Trophoblast cell (in vitro differentiated cells and primary cell): ENCODE measurements at regions not wholly inside any gene's neighbourhood (a gene's known extent, or its start where the extent isn't known, plus 50 kb on each side); places are given as distances from the start of the nearest gene placed in this dataset.
A peak's percentile ranks its signal among the peaks of the same experiment; 100 is the strongest.

Experiments used
- DNase-seq, 2 donors: peaks; one replicate each; pipeline ENCODE4 v3.0.0-alpha.2; 2016
- H2AFZ ChIP-seq: 2 replicates; pipeline ENCODE4 v1.6.1; 2013; ENCODE audit warnings: low read length, moderate library complexity, mild to moderate bottlenecking; ENCODE audit not compliant: insufficient read depth, poor library complexity
- H2AK5ac ChIP-seq: 2 replicates; pipeline ENCODE4 v1.6.1; 2013; ENCODE audit warnings: mild to moderate bottlenecking, low read length
- H2BK120ac ChIP-seq: 2 replicates; pipeline ENCODE4 v1.6.1; 2013; ENCODE audit warnings: low read length, mild to moderate bottlenecking, moderate library complexity; ENCODE audit not compliant: insufficient read depth, poor library complexity
- H2BK12ac ChIP-seq: 2 replicates; pipeline ENCODE4 v1.6.1; 2013; ENCODE audit warnings: mild to moderate bottlenecking, low read length, moderate library complexity
- H2BK5ac ChIP-seq: 2 replicates; pipeline ENCODE4 v1.6.1; 2013; ENCODE audit warnings: low read length, low read depth, moderate library complexity, mild to moderate bottlenecking; ENCODE audit not compliant: poor library complexity
- H3K14ac ChIP-seq: 2 replicates; pipeline ENCODE4 v1.6.1; 2013; ENCODE audit warnings: mild to moderate bottlenecking, low read length
- H3K18ac ChIP-seq: 2 replicates; pipeline ENCODE4 v1.6.1; 2013; ENCODE audit warnings: mild to moderate bottlenecking, low read length
- H3K23ac ChIP-seq: 2 replicates; pipeline ENCODE4 v1.6.1; 2013; ENCODE audit warnings: low read length
- H3K27ac ChIP-seq: 2 replicates; pipeline ENCODE4 v1.5.1; 2013; ENCODE audit warnings: low read depth, mild to moderate bottlenecking, inconsistent platforms, low read length, moderate library complexity
- H3K27me3 ChIP-seq: 2 replicates; pipeline ENCODE4 v1.6.1; 2013; ENCODE audit warnings: inconsistent platforms, mild to moderate bottlenecking, low read length, moderate library complexity; ENCODE audit not compliant: insufficient read depth
- H3K36me3 ChIP-seq, 2 experiments: 1 replicate in 1 of 2; 2 replicates in 1 of 2; pipeline ENCODE4 v1.6.1; 2013; ENCODE audit warnings: low read length in 2 of 2, mild to moderate bottlenecking in 2 of 2, moderate library complexity in 1 of 2; ENCODE audit not compliant: insufficient read depth in 2 of 2, control insufficient read depth in 1 of 2
- H3K4ac ChIP-seq: 2 replicates; pipeline ENCODE4 v1.6.1; 2013; ENCODE audit warnings: low read depth, mild to moderate bottlenecking, low read length, moderate library complexity
- H3K4me1 ChIP-seq, 2 experiments: 1 replicate in 1 of 2; 2 replicates in 1 of 2; pipeline ENCODE4 v1.6.1; 2013; ENCODE audit warnings: low read length in 2 of 2, mild to moderate bottlenecking in 2 of 2, moderate library complexity in 1 of 2; ENCODE audit not compliant: insufficient read depth in 2 of 2, control insufficient read depth in 1 of 2
- H3K4me2 ChIP-seq: 2 replicates; pipeline ENCODE4 v1.6.1; 2013; ENCODE audit warnings: inconsistent platforms, mild to moderate bottlenecking, low read length, moderate library complexity
- H3K4me3 ChIP-seq: 2 replicates; pipeline ENCODE4 v1.5.1; 2013; ENCODE audit warnings: mild to moderate bottlenecking, low read depth, low read length, inconsistent platforms
- H3K79me1 ChIP-seq: one replicate; pipeline ENCODE4 v1.6.1; 2013; ENCODE audit warnings: low read length
- H3K79me2 ChIP-seq: 2 replicates; pipeline ENCODE4 v1.6.1; 2013; ENCODE audit warnings: low read length, mild to moderate bottlenecking; ENCODE audit not compliant: control insufficient read depth, insufficient read depth, poor library complexity
- H3K9ac ChIP-seq: 2 replicates; pipeline ENCODE4 v1.6.1; 2013; ENCODE audit warnings: mild to moderate bottlenecking, low read length
- H3K9me3 ChIP-seq: 2 replicates; pipeline ENCODE4 v1.6.1; 2013; ENCODE audit warnings: low read depth, mild to moderate bottlenecking, control low read depth, inconsistent platforms, low read length; ENCODE audit not compliant: insufficient read depth
- H4K12ac ChIP-seq: 2 replicates; pipeline ENCODE4 v1.6.1; 2013; ENCODE audit warnings: low read depth, mild to moderate bottlenecking, low read length, moderate library complexity
- H4K8ac ChIP-seq: 2 replicates; pipeline ENCODE4 v1.6.1; 2013; ENCODE audit warnings: low read depth, mild to moderate bottlenecking, low read length, moderate library complexity
- H4K91ac ChIP-seq: one replicate; pipeline ENCODE4 v1.6.1; 2013; ENCODE audit warnings: low read depth, mild to moderate bottlenecking, low read length, moderate library complexity
- WGBS: extraction: QIAGEN DNeasy Blood & Tissue Kit; methylation state at CpG from one replicate; pipeline ENCODE4 v1.1.7; 2013; ENCODE audit warnings: missing lambda C conversion rate; ENCODE audit not compliant: insufficient read length, insufficient coverage; ENCODE audit errors: extremely low coverage; 5-methylcytosine and 5-hydroxymethylcytosine counted together

GRCh38 chr1:232422898-232423297 lies 207.0 kb downstream of the SIPA1L2 start:
- Histone ChIP-seq H2BK120ac (no peak overlapping the region), H3K4me2 (no peak overlapping the region), H3K14ac (no peak overlapping the region), H2AFZ (no peak overlapping the region), H3K4me1 (peaks cover 0 to under 1% of the 10 kb centered on the region in 2 experiments), H4K8ac (no peak overlapping the region), H4K91ac (no peak overlapping the region), H3K4me3 (no peak overlapping the region), H2AK5ac (no peak overlapping the region), H3K18ac (no peak overlapping the region), H2BK12ac (no peak overlapping the region), H3K4ac (no peak overlapping the region), H3K79me2 (no peaks in the 10 kb centered on the region), H3K36me3 (peaks cover 12 to 38% of the 10 kb centered on the region in 2 experiments), H3K9me3 (no peaks in the 10 kb centered on the region), H3K27me3 (no peaks in the 10 kb centered on the region), H2BK5ac (no peak overlapping the region), H3K27ac (no peak overlapping the region), H4K12ac (no peak overlapping the region), H3K23ac (no peak overlapping the region), H3K79me1 (no peaks in the 10 kb centered on the region), H3K9ac (no peak overlapping the region)
- peak; percentile 55 to 74 for DNase-seq
- WGBS, result no CpG with 5 or more reads among the region's 8 CpGs

GRCh38 chr1:232422098-232422497 lies 207.8 kb downstream of the SIPA1L2 start:
- Histone ChIP-seq H2BK5ac (no peak overlapping the region), H3K36me3 (peaks cover 15 to 37% of the 10 kb centered on the region in 2 experiments), H3K9ac (no peak overlapping the region), H3K23ac (no peak overlapping the region), H3K79me2 (no peaks in the 10 kb centered on the region), H3K18ac (no peak overlapping the region), H3K27me3 (no peaks in the 10 kb centered on the region), H3K4me2 (no peak overlapping the region), H3K79me1 (no peaks in the 10 kb centered on the region), H4K91ac (no peak overlapping the region), H2AFZ (no peak overlapping the region), H3K14ac (no peak overlapping the region), H2AK5ac (no peak overlapping the region), H2BK12ac (no peak overlapping the region), H4K8ac (no peak overlapping the region), H3K9me3 (no peaks in the 10 kb centered on the region), H3K4ac (no peak overlapping the region), H3K27ac (no peak overlapping the region), H3K4me1 (no peaks in the 10 kb centered on the region), H3K4me3 (no peak overlapping the region), H2BK120ac (no peak overlapping the region), H4K12ac (no peak overlapping the region)
- peak; percentile 7 to 63 for DNase-seq

DNA sequence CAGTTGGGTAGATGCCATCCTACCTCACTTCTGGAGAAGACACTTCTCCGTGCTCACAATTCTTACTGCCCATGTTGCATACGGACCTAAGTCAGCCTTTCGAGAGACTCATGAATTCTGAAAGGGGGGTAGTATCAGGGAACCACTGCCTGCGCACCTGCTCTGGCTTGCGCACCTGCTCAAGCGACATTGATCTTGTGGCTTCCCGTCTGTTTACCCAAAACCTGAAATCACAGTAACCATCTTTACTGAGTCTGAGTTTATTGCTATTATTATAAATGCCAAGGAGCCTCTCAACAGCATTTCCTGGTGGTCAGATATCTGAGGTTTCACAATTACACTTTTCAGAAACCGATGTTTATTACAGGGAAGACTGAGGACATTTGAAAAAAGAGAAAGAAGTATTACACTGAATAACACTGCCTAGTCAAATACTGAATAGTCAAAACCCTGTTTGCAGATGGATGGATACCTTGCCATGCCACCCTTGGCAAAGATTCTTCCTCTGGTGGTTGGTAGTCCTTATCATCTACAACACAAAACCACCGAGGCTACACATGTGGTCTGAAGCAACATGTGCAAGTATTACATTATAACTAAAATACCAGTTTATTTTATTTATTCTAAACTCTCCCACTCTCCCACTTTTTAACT lies 208.7 kb downstream of the SIPA1L2 start:
- no peak overlapping the region for H3K4me2 ChIP-seq
- H2AFZ ChIP-seq, result no peak overlapping the region
- H3K4ac ChIP-seq, result no peak overlapping the region
- H4K91ac ChIP-seq, result no peak overlapping the region
- H4K12ac ChIP-seq, result no peak overlapping the region
- H3K4me3 ChIP-seq, result no peak overlapping the region
- no peaks in the 10 kb centered on the region for H3K9me3 ChIP-seq
- no peak overlapping the region for H3K18ac ChIP-seq
- no peaks in the 10 kb centered on the region for H3K4me1 ChIP-seq
- WGBS, result no CpG with 5 or more reads among the region's 9 CpGs
- H2BK120ac ChIP-seq, result no peak overlapping the region
- no peak overlapping the region for H3K23ac ChIP-seq
- no peak overlapping the region for H4K8ac ChIP-seq
- no peak overlapping the region for H3K27ac ChIP-seq
- H3K14ac ChIP-seq, result no peak overlapping the region
- H3K27me3 ChIP-seq, result no peaks in the 10 kb centered on the region
- H2BK12ac ChIP-seq, result no peak overlapping the region
- no peak for DNase-seq
- no peak overlapping the region for H3K9ac ChIP-seq
- no peak overlapping the region for H2AK5ac ChIP-seq
- no peaks in the 10 kb centered on the region for H3K79me1 ChIP-seq
- no peaks in the 10 kb centered on the region for H3K79me2 ChIP-seq
- peaks cover 15 to 37% of the 10 kb centered on the region in 2 experiments for H3K36me3 ChIP-seq
- no peak overlapping the region for H2BK5ac ChIP-seq

DNA sequence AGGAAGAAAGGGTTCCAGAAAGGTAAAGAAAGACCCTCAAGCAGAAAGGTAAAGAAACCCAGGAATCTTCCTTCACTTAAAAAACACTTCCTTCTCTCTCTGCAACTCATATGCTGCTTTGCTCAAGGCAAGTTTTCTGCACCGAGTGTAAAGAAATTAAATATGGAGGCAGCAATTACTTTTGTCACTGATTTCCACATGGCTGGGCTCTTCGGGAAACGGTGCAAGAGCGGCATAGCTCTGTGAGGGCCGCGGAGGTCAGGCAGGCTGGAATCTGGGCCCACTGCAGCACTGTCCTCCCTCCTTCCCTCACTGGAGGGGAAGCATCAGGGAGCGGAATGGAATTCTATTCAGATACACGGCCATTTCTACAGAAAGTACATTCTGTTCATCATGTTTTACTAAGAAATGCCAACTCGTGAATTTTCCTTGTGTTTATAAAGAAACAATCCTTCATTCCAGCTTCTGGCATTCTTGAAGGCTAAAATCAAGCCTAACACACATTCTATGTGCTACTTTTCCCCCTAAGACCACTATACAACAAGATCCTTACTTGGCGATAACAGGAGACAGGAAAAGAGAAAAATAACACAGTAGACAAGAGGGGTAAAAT lies 212.2 kb downstream of the SIPA1L2 start:
- Histone ChIP-seq H2AFZ (no peak overlapping the region), H4K8ac (no peak overlapping the region), H3K23ac (no peak overlapping the region), H2BK12ac (no peak overlapping the region), H4K91ac (no peak overlapping the region), H3K14ac (no peak overlapping the region), H2AK5ac (no peak overlapping the region), H3K27ac (no peak overlapping the region), H3K36me3 (peaks cover 15 to 34% of the 10 kb centered on the region in 2 experiments), H3K4ac (no peak overlapping the region), H2BK120ac (no peak overlapping the region), H4K12ac (no peak overlapping the region), H3K79me2 (no peaks in the 10 kb centered on the region), H2BK5ac (no peak overlapping the region), H3K4me1 (peaks cover 13% of the 10 kb centered on the region in 2 experiments), H3K18ac (no peak overlapping the region), H3K4me3 (no peak overlapping the region), H3K4me2 (no peak overlapping the region), H3K9me3 (no peaks in the 10 kb centered on the region), H3K27me3 (no peaks in the 10 kb centered on the region), H3K79me1 (peaks cover 5% of the 10 kb centered on the region), H3K9ac (no peak overlapping the region)
- no peak for DNase-seq
- no CpG with 5 or more reads among the region's 10 CpGs for WGBS
